KOPT-K1 (cell line): ENCODE measurements at regions not wholly inside any gene's neighbourhood (a gene's known extent, or its start where the extent isn't known, plus 50 kb on each side); places are given as distances from the start of the nearest gene placed in this dataset.
"Not testable (repeated sequence)": the region's sequence is repeated elsewhere in the genome, so short reads cannot be mapped to it uniquely, and the experiment has no call there.

ENCODE experiments used
- H3K27ac ChIP-seq: fragments of 200-600 bp; sonication (generic); 2 replicates; pipeline ENCODE4 v1.5.1; 2016; ENCODE audit warnings: antibody characterized with exemption, mild to moderate bottlenecking, low read depth, low read length; ENCODE audit not compliant: poor library complexity, severe bottlenecking
- H3K36me3 ChIP-seq: fragments of 200-600 bp; sonication (generic); 2 replicates; pipeline ENCODE4 v1.5.1; 2017; ENCODE audit warnings: antibody characterized with exemption, mild to moderate bottlenecking, low read length, moderate library complexity; ENCODE audit not compliant: insufficient read depth
- H3K9me3 ChIP-seq: fragments of 200-600 bp; sonication (generic); 2 replicates; pipeline ENCODE4 v1.5.1; 2017; ENCODE audit warnings: antibody characterized with exemption, low read length, mild to moderate bottlenecking; ENCODE audit not compliant: insufficient read depth, poor library complexity, severe bottlenecking

DNA sequence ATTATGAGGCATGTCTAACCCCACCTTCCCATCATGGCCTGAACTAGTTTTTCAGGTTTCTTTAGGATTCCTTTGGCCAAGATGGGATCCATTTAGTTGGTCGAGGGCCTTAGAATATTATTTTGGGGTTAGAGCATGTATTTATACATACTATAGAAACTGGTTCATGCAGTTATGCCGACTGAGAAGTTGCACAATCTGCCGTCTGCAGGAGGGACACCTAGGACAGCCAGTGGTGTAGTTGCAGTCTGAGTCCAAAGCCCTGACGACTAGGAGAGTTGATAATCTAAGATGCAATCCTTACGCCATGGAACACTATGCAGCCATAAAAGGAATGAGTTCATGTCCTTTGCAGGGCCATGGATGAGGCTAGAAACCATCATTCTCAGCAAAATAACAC, 424.0 kb downstream of the SHISA9 start:
- Histone ChIP-seq H3K27ac (no peak overlapping the region), H3K9me3 (no peaks in the 10 kb centered on the region), H3K36me3 (no peaks in the 10 kb centered on the region)

- H3K9me3 ChIP-seq: no peaks in the 10 kb centered on the region
- H3K27ac ChIP-seq: no peak overlapping the region
- H3K36me3 ChIP-seq: no peaks in the 10 kb centered on the region
Observed at GRCh38 chr16:13331918-13332317, 430.5 kb downstream of the SHISA9 start.

GRCh38 chr16:13332713-13333255, 431.4 kb downstream of the SHISA9 start:
- H3K27ac ChIP-seq: no peak overlapping the region
- H3K9me3 ChIP-seq: no peaks in the 10 kb centered on the region
- H3K36me3 ChIP-seq: no peaks in the 10 kb centered on the region

- H3K9me3 ChIP-seq: no peaks in the 10 kb centered on the region
- no peak overlapping the region for H3K27ac ChIP-seq
- no peaks in the 10 kb centered on the region for H3K36me3 ChIP-seq
Observed at GRCh38 chr16:13333336-13333735, 431.9 kb downstream of the SHISA9 start.

- no peaks in the 10 kb centered on the region for H3K9me3 ChIP-seq
- no peaks in the 10 kb centered on the region for H3K36me3 ChIP-seq
- H3K27ac ChIP-seq: no peak overlapping the region
Observed at GRCh38 chr16:13335879-13336278, 434.5 kb downstream of the SHISA9 start.

DNA sequence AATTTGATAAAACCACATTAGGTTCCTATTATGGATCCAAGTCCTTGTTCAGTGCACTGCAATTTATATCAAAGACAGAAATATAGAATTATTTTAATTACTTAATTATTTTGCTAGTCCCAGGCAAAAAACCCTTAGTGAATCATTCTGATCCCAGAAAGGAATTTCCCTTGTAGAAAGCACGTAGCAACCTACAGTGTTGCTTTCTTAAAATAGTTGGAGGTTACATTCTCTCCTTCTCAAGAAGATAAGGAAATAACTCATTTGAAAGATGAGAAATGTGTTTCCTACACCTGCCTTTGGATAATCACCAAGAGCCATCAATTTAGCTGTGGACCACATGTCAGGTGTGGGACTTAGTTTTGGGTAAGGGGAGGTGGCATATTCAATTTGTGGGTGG, 434.9 kb downstream of the SHISA9 start:
- no peaks in the 10 kb centered on the region for H3K9me3 ChIP-seq
- no peaks in the 10 kb centered on the region for H3K36me3 ChIP-seq
- H3K27ac ChIP-seq: no peak overlapping the region

DNA sequence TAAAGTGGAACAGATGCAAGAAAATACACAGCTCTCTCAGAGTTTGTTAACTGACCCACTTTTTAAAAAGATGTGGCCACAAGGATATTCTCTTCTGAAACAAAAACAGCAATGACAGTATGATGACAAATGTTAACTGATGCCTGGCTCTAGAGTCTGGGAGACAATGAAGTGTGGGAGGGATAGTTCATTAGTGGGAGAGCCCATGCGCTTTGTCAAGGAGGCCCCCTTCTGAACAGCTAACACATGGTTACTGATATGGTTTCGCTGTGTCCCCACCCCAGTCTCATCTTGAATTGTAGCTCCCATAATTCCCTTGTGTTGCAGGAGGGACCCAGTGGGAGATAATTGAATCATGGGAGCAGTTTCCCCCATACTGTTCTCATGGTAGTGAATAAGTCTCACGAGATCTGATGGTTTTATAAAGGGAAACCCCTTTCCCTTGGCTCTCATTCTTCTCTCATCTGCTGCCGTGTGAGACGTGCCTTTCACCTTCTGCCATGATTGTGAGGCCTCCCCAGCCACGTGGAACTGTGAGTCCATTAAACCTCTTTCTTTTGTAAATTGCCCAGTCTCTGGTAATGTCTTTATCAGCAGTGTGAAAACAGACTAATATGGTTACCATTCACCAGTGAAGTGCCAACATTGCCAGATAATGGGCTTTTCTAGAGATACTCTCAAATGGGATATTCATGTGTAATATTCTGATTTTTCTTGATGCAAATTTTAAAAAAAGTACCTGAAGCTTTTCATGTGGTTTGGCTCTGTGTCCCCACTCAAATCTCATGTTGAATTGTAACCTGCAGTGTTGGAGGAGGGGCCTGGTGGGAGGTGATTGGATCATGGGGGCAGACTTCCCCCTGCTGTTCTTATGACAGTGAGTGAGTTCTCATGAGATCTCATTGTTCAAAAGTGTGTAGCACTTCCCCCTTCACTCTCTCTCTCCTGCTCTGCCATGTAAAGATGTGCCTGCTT, 435.8 kb downstream of the SHISA9 start:
- H3K9me3 ChIP-seq, H3K36me3 ChIP-seq, H3K27ac ChIP-seq: not testable (repeated sequence)

DNA sequence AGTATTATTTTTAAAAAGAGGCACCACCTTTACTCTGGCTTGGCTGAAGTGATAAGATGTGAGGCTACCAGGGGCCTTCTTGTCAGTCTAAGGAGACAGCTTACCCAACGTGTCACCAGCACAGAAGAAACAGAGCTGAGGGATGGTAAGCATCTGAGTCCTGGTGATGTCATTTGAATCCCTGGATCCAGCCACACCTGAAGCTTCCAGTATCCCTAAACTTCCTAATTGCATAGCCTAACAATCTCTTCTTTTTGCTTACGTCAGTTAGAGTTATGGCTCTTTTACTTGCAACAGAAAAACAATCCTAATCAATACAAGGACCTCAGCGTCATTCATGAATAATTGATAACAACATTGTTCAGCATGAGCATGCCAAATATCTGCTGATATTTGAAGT, 436.6 kb downstream of the SHISA9 start:
- H3K36me3 ChIP-seq: no peaks in the 10 kb centered on the region
- H3K27ac ChIP-seq: no peak overlapping the region
- no peaks in the 10 kb centered on the region for H3K9me3 ChIP-seq

- H3K9me3 ChIP-seq: no peaks in the 10 kb centered on the region
- no peaks in the 10 kb centered on the region for H3K36me3 ChIP-seq
- H3K27ac ChIP-seq: no peak overlapping the region
Observed at GRCh38 chr16:13342675-13343074, 441.3 kb downstream of the SHISA9 start.

GRCh38 chr16:13344001-13344400, 442.6 kb downstream of the SHISA9 start:
- Histone ChIP-seq H3K27ac (no peak overlapping the region), H3K9me3 (no peaks in the 10 kb centered on the region), H3K36me3 (no peaks in the 10 kb centered on the region)

- no peaks in the 10 kb centered on the region for H3K36me3 ChIP-seq
- no peaks in the 10 kb centered on the region for H3K9me3 ChIP-seq
- no peak overlapping the region for H3K27ac ChIP-seq
Observed at GRCh38 chr16:13348416-13348815, 447.0 kb downstream of the SHISA9 start.

- no peaks in the 10 kb centered on the region for H3K36me3 ChIP-seq
- H3K9me3 ChIP-seq: no peaks in the 10 kb centered on the region
- H3K27ac ChIP-seq: no peak overlapping the region
Observed at GRCh38 chr16:13350000-13350399, 448.6 kb downstream of the SHISA9 start.

DNA sequence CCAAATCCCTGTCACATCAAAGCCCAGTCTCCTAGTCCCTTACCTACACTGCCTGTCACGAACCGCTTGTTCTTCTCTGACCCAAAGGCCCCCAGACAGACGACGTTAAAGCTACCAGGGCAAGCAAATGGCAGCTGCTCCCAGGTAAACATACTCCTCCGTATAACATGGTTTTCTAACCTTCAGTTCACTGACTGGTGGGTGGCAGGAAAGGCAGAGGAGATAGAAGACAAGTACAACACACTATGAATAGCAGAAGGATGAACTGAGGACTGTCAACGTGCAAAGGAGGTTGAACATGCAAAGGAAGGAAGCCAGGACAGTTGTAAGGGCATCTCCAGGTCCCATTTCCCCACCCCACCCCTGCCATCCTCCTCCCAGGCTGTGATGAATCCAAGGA, 449.8 kb downstream of the SHISA9 start:
- no peaks in the 10 kb centered on the region for H3K9me3 ChIP-seq
- no peaks in the 10 kb centered on the region for H3K36me3 ChIP-seq
- no peak overlapping the region for H3K27ac ChIP-seq

DNA sequence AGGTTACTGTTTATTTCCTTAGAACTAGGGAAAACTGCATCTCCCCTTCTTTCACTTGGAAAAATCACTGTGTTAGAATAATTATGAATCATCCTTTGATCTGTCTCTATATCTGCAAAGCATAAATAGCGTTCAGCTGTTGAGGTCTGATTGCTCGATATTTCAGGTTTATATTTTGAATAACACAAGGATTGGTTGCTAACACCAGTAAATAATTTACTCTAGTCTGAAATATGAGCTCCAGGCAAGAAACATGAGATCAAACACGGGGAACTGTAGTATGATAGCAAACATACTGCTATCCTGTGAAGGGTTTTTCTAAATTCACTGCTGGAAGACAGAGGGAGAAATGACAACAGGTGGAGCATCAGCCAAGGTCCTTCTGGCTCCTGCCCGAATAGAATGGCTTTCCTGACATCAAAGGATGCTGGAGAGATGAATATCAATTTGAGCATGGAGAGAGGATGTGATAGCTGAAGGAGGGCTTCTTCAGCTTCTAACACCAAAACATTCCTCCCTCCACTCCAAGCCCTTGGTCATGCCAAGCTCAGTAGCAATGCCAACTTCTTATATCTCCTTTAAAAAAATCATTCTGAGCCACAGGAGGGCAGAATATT, 450.3 kb downstream of the SHISA9 start:
- Histone ChIP-seq H3K27ac (no peak overlapping the region), H3K36me3 (no peaks in the 10 kb centered on the region), H3K9me3 (no peaks in the 10 kb centered on the region)

DNA sequence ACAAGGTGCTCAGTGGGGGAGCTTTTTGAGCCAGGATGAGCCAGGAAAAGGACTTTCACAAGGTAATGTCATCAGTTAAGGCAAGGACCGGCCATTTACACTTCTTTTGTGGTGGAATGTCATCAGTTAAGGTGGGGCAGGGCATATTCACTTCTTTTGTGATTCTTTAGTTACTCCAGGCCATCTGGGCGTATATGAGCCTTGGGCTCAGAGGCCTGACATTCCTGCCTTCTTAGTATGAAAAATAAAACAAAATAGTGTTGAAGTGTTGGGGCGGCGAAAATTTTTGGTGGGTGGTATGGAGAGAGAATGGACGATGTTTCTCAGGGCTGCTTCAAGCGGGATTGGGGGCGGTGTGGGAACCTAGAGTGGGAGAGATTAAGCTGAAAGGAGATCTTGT, 451.4 kb downstream of the SHISA9 start:
- H3K27ac ChIP-seq, H3K36me3 ChIP-seq, H3K9me3 ChIP-seq: not testable (repeated sequence)
